ENCODE measurements at regions not wholly inside any gene's neighbourhood (a gene's known extent, or its start where the extent isn't known, plus 50 kb on each side); places are given as distances from the start of the nearest gene placed in this dataset.

- Histone ChIP-seq H3K36me3 (ENCODE audit: control insufficient read depth, low read length) (no peaks in the 10 kb centered on the region), H3K79me2 (ENCODE audit: control insufficient read depth, low read length) (no peaks in the 10 kb centered on the region), H3K27ac (ENCODE audit: low read depth, low read length) (no peak overlapping the region), H4K20me1 (ENCODE audit: control insufficient read depth, insufficient read depth, low read depth, low read length) (no peaks in the 10 kb centered on the region), H3K27me3 (ENCODE audit: control insufficient read depth, low read length) (no peaks in the 10 kb centered on the region), H3K4me1 (ENCODE audit: control insufficient read depth, low read length) (no peaks in the 10 kb centered on the region), H3K9me2 (replicated peaks; ENCODE audit: control insufficient read depth, low read length) (no peaks in the 10 kb centered on the region), H3K4me3 (ENCODE audit: low read length) (no peak overlapping the region), H3F3A (ENCODE audit: control insufficient read depth, insufficient read depth) (no peaks in the 10 kb centered on the region), H3K4me2 (ENCODE audit: low read length) (no peak overlapping the region), H3K9me3 (ENCODE audit: control insufficient read depth, insufficient read depth, low read length) (peaks cover 8% of the 10 kb centered on the region; the same call in 1 of the 2 replicates)
- no peak for TF ChIP-seq CTCF (IDR thresholded peaks at IDR 0.05; ENCODE audit: low read depth, low read length, poor library complexity, severe bottlenecking)
- no peak for TF ChIP-seq EZH2phosphoT487 (IDR thresholded peaks at IDR 0.05; ENCODE audit: borderline replicate concordance, low read length)
Observed at GRCh38 chr13:85545771-85546170, 253.4 kb downstream of the SLITRK6 start.

- H3F3A ChIP-seq (ENCODE audit: control insufficient read depth, insufficient read depth) = no peaks in the 10 kb centered on the region
- no peaks in the 10 kb centered on the region for H3K27me3 ChIP-seq (ENCODE audit: control insufficient read depth, low read length)
- H3K4me3 ChIP-seq (ENCODE audit: low read length) = no peak overlapping the region
- peaks cover 8% of the 10 kb centered on the region; the same call in 1 of the 2 replicates for H3K9me3 ChIP-seq (ENCODE audit: control insufficient read depth, insufficient read depth, low read length)
- no peaks in the 10 kb centered on the region for H3K79me2 ChIP-seq (ENCODE audit: control insufficient read depth, low read length)
- H3K36me3 ChIP-seq (ENCODE audit: control insufficient read depth, low read length) = no peaks in the 10 kb centered on the region
- H3K9me2 ChIP-seq (replicated peaks; ENCODE audit: control insufficient read depth, low read length) = no peaks in the 10 kb centered on the region
- H3K4me1 ChIP-seq (ENCODE audit: control insufficient read depth, low read length) = no peaks in the 10 kb centered on the region
- H3K27ac ChIP-seq (ENCODE audit: low read depth, low read length) = no peak overlapping the region
- TF ChIP-seq CTCF (IDR thresholded peaks at IDR 0.05; ENCODE audit: low read depth, low read length, poor library complexity, severe bottlenecking) = no peak
- no peaks in the 10 kb centered on the region for H4K20me1 ChIP-seq (ENCODE audit: control insufficient read depth, insufficient read depth, low read depth, low read length)
- no peak overlapping the region for H3K4me2 ChIP-seq (ENCODE audit: low read length)
Observed at GRCh38 chr13:85544756-85545155, 254.5 kb downstream of the SLITRK6 start.

- H3K4me2 ChIP-seq (ENCODE audit: low read length) = no peak overlapping the region
- H3K79me2 ChIP-seq (ENCODE audit: control insufficient read depth, low read length) = no peaks in the 10 kb centered on the region
- no peak overlapping the region for H3K4me3 ChIP-seq (ENCODE audit: low read length)
- H3K36me3 ChIP-seq (ENCODE audit: control insufficient read depth, low read length) = no peaks in the 10 kb centered on the region
- no peak for TF ChIP-seq EZH2phosphoT487 (IDR thresholded peaks at IDR 0.05; ENCODE audit: borderline replicate concordance, low read length)
- TF ChIP-seq CTCF (IDR thresholded peaks at IDR 0.05; ENCODE audit: low read depth, low read length, poor library complexity, severe bottlenecking) = no peak
- no peaks in the 10 kb centered on the region for H3K9me2 ChIP-seq (replicated peaks; ENCODE audit: control insufficient read depth, low read length)
- no peaks in the 10 kb centered on the region for H4K20me1 ChIP-seq (ENCODE audit: control insufficient read depth, insufficient read depth, low read depth, low read length)
- no peaks in the 10 kb centered on the region for H3K27me3 ChIP-seq (ENCODE audit: control insufficient read depth, low read length)
- H3K27ac ChIP-seq (ENCODE audit: low read depth, low read length) = no peak overlapping the region
- H3K9me3 ChIP-seq (ENCODE audit: control insufficient read depth, insufficient read depth, low read length) = peaks cover 4% of the 10 kb centered on the region; the same call in 1 of the 2 replicates
- no peaks in the 10 kb centered on the region for H3F3A ChIP-seq (ENCODE audit: control insufficient read depth, insufficient read depth)
- no peaks in the 10 kb centered on the region for H3K4me1 ChIP-seq (ENCODE audit: control insufficient read depth, low read length)
Observed at GRCh38 chr13:85543144-85543543, 256.1 kb downstream of the SLITRK6 start.

- H3K27me3 ChIP-seq (ENCODE audit: control insufficient read depth, low read length) = no peaks in the 10 kb centered on the region
- H3K4me2 ChIP-seq (ENCODE audit: low read length) = no peak overlapping the region
- no peaks in the 10 kb centered on the region for H3K36me3 ChIP-seq (ENCODE audit: control insufficient read depth, low read length)
- H3F3A ChIP-seq (ENCODE audit: control insufficient read depth, insufficient read depth) = no peaks in the 10 kb centered on the region
- no peaks in the 10 kb centered on the region for H3K9me2 ChIP-seq (replicated peaks; ENCODE audit: control insufficient read depth, low read length)
- no peaks in the 10 kb centered on the region for H3K9me3 ChIP-seq (ENCODE audit: control insufficient read depth, insufficient read depth, low read length)
- H3K4me1 ChIP-seq (ENCODE audit: control insufficient read depth, low read length) = no peaks in the 10 kb centered on the region
- no peaks in the 10 kb centered on the region for H3K79me2 ChIP-seq (ENCODE audit: control insufficient read depth, low read length)
- H3K27ac ChIP-seq (ENCODE audit: low read depth, low read length) = no peak overlapping the region
- H3K4me3 ChIP-seq (ENCODE audit: low read length) = no peak overlapping the region
- no peak for TF ChIP-seq EZH2phosphoT487 (IDR thresholded peaks at IDR 0.05; ENCODE audit: borderline replicate concordance, low read length)
- TF ChIP-seq CTCF (IDR thresholded peaks at IDR 0.05; ENCODE audit: low read depth, low read length, poor library complexity, severe bottlenecking) = no peak
- H4K20me1 ChIP-seq (ENCODE audit: control insufficient read depth, insufficient read depth, low read depth, low read length) = no peaks in the 10 kb centered on the region
Observed at GRCh38 chr13:85541476-85541875, 257.7 kb downstream of the SLITRK6 start.

Measured in DOHH2 (cell line).